ENCODE measurements at regions not wholly inside any gene's neighbourhood (a gene's known extent, or its start where the extent isn't known, plus 50 kb on each side); places are given as distances from the start of the nearest gene placed in this dataset.

DNA sequence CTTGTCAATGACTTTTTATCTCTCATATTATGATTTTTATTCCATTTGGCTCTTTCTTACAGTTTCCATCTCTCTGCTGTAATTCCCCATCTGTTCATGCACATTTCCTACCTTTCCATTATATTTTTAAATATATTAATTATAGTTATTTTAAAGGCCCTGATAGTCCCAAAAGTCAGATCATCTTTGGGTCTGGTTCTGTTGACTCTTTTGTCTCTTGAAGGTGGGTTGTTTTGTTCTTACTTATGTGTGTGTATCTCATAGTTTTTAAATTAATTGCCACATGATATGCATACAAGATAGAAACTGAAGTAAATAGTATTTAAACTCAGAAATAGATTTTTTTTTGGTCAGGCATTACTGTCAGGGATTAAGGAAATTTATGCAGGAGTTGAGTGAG is 178.0 kb upstream of the AJAP1 start:
- no peaks in the 10 kb centered on the region for H3K79me2 ChIP-seq (ENCODE audit: insufficient read depth, low read length)
- no peaks in the 10 kb centered on the region for H3F3A ChIP-seq (ENCODE audit: insufficient read depth)
- no peaks in the 10 kb centered on the region for H3K9me3 ChIP-seq (ENCODE audit: insufficient read depth, low read length)
- TF ChIP-seq EZH2phosphoT487 (conservative IDR thresholded peaks at IDR 0.05; ENCODE audit: low read length) = no peak
- TF ChIP-seq, protein P1, sequence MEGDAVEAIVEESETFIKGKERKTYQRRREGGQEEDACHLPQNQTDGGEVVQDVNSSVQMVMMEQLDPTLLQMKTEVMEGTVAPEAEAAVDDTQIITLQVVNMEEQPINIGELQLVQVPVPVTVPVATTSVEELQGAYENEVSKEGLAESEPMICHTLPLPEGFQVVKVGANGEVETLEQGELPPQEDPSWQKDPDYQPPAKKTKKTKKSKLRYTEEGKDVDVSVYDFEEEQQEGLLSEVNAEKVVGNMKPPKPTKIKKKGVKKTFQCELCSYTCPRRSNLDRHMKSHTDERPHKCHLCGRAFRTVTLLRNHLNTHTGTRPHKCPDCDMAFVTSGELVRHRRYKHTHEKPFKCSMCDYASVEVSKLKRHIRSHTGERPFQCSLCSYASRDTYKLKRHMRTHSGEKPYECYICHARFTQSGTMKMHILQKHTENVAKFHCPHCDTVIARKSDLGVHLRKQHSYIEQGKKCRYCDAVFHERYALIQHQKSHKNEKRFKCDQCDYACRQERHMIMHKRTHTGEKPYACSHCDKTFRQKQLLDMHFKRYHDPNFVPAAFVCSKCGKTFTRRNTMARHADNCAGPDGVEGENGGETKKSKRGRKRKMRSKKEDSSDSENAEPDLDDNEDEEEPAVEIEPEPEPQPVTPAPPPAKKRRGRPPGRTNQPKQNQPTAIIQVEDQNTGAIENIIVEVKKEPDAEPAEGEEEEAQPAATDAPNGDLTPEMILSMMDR (IDR thresholded peaks at IDR 0.05; ENCODE audit: insufficient read depth, low read length, poor library complexity, severe bottlenecking) = no peak
- no peak overlapping the region for H2AFZ ChIP-seq (ENCODE audit: low read depth, low read length, severe bottlenecking)
- no peak overlapping the region for H3K27ac ChIP-seq (ENCODE audit: low read depth, low read length)
- no peak overlapping the region for H3K9ac ChIP-seq (ENCODE audit: low read length)
- H3K36me3 ChIP-seq (ENCODE audit: low read length) = no peaks in the 10 kb centered on the region
- H3K4me2 ChIP-seq (ENCODE audit: low read depth, low read length, poor library complexity, severe bottlenecking) = no peak overlapping the region
- no peak overlapping the region for H3K4me3 ChIP-seq (ENCODE audit: insufficient read depth, low read length, poor library complexity, severe bottlenecking)
- H3K9me2 ChIP-seq (replicated peaks; ENCODE audit: insufficient read depth, low read length) = no peaks in the 10 kb centered on the region
- no peaks in the 10 kb centered on the region for H4K20me1 ChIP-seq (ENCODE audit: low read depth, low read length)
- no peaks in the 10 kb centered on the region for H3K27me3 ChIP-seq (ENCODE audit: low read length)

DNA sequence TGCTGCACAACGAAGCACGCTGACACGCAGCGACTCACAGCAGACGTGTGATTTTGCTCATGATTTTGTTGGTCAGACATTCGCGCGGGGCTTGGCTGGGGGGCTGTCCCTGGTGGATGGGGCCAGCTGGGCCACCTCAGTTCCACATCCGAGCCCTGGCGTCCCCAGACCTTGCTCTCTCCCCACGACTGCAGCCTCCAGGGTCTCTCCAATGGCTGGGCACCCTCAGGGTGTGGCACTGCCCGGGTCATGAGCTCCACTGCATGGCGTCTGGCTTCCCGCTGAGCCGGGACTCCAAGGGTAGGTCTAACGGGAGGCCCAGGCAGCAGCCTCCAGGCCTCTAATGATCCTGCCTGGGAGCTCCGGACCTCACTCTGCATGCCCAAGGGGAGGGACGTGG is 173.0 kb upstream of the AJAP1 start:
- no peak overlapping the region for H3K27ac ChIP-seq (ENCODE audit: low read depth, low read length)
- no peak for TF ChIP-seq EZH2phosphoT487 (conservative IDR thresholded peaks at IDR 0.05; ENCODE audit: low read length)
- TF ChIP-seq, protein P1 (IDR thresholded peaks at IDR 0.05; ENCODE audit: insufficient read depth, low read length, poor library complexity, severe bottlenecking) = no peak
- no peak overlapping the region for H3K4me2 ChIP-seq (ENCODE audit: low read depth, low read length, poor library complexity, severe bottlenecking)
- H3K36me3 ChIP-seq (ENCODE audit: low read length) = no peaks in the 10 kb centered on the region
- H3K9me3 ChIP-seq (ENCODE audit: insufficient read depth, low read length) = no peaks in the 10 kb centered on the region
- no peak overlapping the region for H3K4me3 ChIP-seq (ENCODE audit: insufficient read depth, low read length, poor library complexity, severe bottlenecking)
- H3F3A ChIP-seq (ENCODE audit: insufficient read depth) = no peaks in the 10 kb centered on the region
- no peaks in the 10 kb centered on the region for H3K79me2 ChIP-seq (ENCODE audit: insufficient read depth, low read length)
- H2AFZ ChIP-seq (ENCODE audit: low read depth, low read length, severe bottlenecking) = no peak overlapping the region
- H4K20me1 ChIP-seq (ENCODE audit: low read depth, low read length) = no peaks in the 10 kb centered on the region
- H3K27me3 ChIP-seq (ENCODE audit: low read length) = no peaks in the 10 kb centered on the region
- H3K9ac ChIP-seq (ENCODE audit: low read length) = no peak overlapping the region
- H3K9me2 ChIP-seq (replicated peaks; ENCODE audit: insufficient read depth, low read length) = no peaks in the 10 kb centered on the region

DNA sequence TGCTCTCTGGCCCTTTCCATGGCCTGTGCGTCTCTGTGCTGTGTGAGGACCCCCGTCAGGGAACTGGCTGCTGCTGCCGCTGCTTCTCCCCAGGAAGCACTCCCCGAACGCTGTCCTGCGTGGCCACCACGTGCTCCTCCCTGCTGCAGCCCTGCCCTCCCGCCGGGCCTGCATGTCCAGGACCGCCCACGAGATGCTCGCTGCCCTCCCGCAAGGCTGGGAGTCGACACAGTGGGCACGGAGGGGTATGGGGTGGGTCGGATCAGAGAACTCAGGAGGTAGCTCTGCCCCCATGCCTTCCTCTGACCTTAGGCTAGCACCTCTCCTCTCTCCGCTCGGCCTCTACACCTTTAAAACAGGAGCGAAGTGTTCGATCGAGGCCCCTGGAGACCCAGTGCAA is 171.9 kb upstream of the AJAP1 start:
- no peaks in the 10 kb centered on the region for H3K36me3 ChIP-seq (ENCODE audit: low read length)
- H3K27ac ChIP-seq (ENCODE audit: low read depth, low read length) = no peak overlapping the region
- no peak overlapping the region for H3K4me3 ChIP-seq (ENCODE audit: insufficient read depth, low read length, poor library complexity, severe bottlenecking)
- H3K9ac ChIP-seq (ENCODE audit: low read length) = no peak overlapping the region
- no peak overlapping the region for H2AFZ ChIP-seq (ENCODE audit: low read depth, low read length, severe bottlenecking)
- H3K79me2 ChIP-seq (ENCODE audit: insufficient read depth, low read length) = no peaks in the 10 kb centered on the region
- H4K20me1 ChIP-seq (ENCODE audit: low read depth, low read length) = no peaks in the 10 kb centered on the region
- H3K4me2 ChIP-seq (ENCODE audit: low read depth, low read length, poor library complexity, severe bottlenecking) = no peak overlapping the region
- H3K9me2 ChIP-seq (replicated peaks; ENCODE audit: insufficient read depth, low read length) = no peaks in the 10 kb centered on the region
- H3K9me3 ChIP-seq (ENCODE audit: insufficient read depth, low read length) = no peaks in the 10 kb centered on the region
- H3F3A ChIP-seq (ENCODE audit: insufficient read depth) = no peaks in the 10 kb centered on the region
- TF ChIP-seq, protein P1 (IDR thresholded peaks at IDR 0.05; ENCODE audit: insufficient read depth, low read length, poor library complexity, severe bottlenecking) = no peak
- no peak for TF ChIP-seq EZH2phosphoT487 (conservative IDR thresholded peaks at IDR 0.05; ENCODE audit: low read length)
- no peaks in the 10 kb centered on the region for H3K27me3 ChIP-seq (ENCODE audit: low read length)
